NT2/D1 (cell line): ENCODE measurements at regions not wholly inside any gene's neighbourhood (a gene's known extent, or its start where the extent isn't known, plus 50 kb on each side); places are given as distances from the start of the nearest gene placed in this dataset.

Source experiments
- YY1 ChIP-seq: IDR thresholded peaks from 2 replicates; pipeline ENCODE4 v1.6.1; 2011; ENCODE audit not compliant: insufficient read length, insufficient read depth
- ZNF274 ChIP-seq: IDR thresholded peaks from 2 replicates; pipeline ENCODE4 v1.6.1; 2011; ENCODE audit warnings: mild to moderate bottlenecking, low read depth, low read length

GRCh38 chr16:80071964-80072456 is 468.8 kb upstream of the DYNLRB2 start:
- TF ChIP-seq ZNF274 (no peak), YY1 (no peak)
